GM13976 (cell line): ENCODE measurements at regions not wholly inside any gene's neighbourhood (a gene's known extent, or its start where the extent isn't known, plus 50 kb on each side); places are given as distances from the start of the nearest gene placed in this dataset.

Source experiments
- DNase-seq: peaks from one replicate; pipeline ENCODE4 v3.0.0; 2012; ENCODE audit warnings: low spot score
- in situ Hi-C: fragments of 300-500 bp; cut with MboI; formaldehyde crosslinking; loops from one replicate; pipeline ENCODE4 v1.12.0; 2022; ENCODE audit warnings: low sequenced_read_pairs, mixed read lengths, inconsistent platforms; ENCODE audit not compliant: unreplicated experiment
- TF ChIP-seq, protein P1 (sequence below): IDR thresholded peaks from 2 replicates; pipeline ENCODE4 v1.5.1; 2012; ENCODE audit warnings: borderline replicate concordance, mild to moderate bottlenecking; ENCODE audit not compliant: insufficient read depth; ENCODE audit errors: extremely low read depth, missing control alignments, control extremely low read depth

DNA sequence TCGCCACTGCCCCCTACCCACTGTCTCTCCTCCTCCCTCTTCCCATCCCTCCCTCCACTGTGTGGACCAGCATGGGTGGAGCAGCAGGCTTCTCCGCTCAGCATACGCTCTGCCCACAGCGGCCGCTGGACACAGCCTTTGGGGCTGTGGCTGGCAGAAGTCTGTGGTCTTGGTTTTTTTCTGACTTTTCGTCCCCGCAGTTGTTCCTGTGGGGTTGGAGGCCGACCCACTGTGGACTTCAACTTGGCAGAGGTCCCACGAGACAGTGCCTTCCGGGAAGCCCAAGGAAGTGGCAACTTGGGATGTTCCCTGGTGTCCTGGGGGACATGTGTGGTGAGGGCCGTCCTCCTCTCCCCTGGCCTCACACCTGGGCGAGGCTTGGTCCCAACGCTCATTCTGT is 162.5 kb upstream of the C1orf174 start:
- DNase-seq, result no peak
- in situ Hi-C loops, result no loop called here
- TF ChIP-seq, protein P1, sequence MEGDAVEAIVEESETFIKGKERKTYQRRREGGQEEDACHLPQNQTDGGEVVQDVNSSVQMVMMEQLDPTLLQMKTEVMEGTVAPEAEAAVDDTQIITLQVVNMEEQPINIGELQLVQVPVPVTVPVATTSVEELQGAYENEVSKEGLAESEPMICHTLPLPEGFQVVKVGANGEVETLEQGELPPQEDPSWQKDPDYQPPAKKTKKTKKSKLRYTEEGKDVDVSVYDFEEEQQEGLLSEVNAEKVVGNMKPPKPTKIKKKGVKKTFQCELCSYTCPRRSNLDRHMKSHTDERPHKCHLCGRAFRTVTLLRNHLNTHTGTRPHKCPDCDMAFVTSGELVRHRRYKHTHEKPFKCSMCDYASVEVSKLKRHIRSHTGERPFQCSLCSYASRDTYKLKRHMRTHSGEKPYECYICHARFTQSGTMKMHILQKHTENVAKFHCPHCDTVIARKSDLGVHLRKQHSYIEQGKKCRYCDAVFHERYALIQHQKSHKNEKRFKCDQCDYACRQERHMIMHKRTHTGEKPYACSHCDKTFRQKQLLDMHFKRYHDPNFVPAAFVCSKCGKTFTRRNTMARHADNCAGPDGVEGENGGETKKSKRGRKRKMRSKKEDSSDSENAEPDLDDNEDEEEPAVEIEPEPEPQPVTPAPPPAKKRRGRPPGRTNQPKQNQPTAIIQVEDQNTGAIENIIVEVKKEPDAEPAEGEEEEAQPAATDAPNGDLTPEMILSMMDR, result no peak

DNA sequence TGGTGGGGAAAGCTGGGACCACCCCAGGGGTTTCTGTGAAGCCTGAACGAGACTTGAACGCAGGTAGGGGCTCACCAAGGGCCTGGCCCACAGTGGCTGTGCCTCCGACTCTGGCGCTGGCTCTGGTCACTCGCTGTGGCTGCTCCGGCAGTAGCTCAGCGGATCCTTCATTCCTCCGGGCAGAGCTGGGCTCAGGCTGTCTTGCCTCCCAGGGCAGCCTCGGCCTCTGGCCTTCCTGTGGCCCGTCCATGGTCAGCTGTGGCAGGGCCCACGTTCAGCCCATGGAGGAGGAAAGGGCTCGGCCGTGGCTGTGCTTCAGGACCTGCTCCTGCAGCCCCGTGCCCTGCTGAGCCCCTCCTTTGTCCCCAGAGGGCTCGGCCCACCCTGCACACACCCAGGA is 162.9 kb upstream of the C1orf174 start:
- DNase-seq, result no peak
- in situ Hi-C loops, result no loop called here
- TF ChIP-seq, protein P1, result no peak

- TF ChIP-seq, protein P1, result no peak
- in situ Hi-C loops, result no loop called here
- no peak for DNase-seq
Measured at GRCh38 chr1:4063516-4063915, 163.4 kb upstream of the C1orf174 start.

DNA sequence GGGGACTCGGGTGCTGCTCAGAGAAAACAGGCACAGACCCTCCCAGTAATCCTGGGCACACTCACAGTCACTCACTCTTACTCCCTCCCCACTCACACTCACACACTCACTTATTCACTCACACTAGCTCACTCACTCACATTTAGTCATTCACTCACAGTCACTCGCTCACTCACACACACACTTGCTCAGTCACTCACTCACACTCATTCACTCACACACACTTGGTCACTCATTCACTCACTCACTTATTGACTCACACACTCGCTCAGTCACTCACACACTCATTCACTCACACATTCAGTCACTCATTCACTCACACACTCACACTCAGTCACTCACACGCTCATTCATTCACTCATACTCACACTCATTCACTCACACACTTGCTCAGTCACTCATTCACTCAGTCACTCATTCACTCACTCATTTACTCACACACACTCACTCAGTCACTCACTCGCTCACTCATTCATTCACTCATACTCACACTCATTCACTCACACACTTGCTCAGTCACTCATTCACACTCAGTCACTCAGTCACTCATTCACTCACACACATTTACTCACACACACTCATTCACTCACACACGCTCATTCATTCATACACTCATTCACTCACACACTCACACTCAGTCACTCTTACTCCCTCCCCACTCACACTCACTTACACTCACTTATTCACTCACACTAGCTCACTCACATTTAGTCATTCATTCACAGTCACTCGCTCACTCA is 164.2 kb upstream of the C1orf174 start:
- TF ChIP-seq, protein P1, result no peak
- no peak for DNase-seq
- in situ Hi-C loops, result no loop called here

DNA sequence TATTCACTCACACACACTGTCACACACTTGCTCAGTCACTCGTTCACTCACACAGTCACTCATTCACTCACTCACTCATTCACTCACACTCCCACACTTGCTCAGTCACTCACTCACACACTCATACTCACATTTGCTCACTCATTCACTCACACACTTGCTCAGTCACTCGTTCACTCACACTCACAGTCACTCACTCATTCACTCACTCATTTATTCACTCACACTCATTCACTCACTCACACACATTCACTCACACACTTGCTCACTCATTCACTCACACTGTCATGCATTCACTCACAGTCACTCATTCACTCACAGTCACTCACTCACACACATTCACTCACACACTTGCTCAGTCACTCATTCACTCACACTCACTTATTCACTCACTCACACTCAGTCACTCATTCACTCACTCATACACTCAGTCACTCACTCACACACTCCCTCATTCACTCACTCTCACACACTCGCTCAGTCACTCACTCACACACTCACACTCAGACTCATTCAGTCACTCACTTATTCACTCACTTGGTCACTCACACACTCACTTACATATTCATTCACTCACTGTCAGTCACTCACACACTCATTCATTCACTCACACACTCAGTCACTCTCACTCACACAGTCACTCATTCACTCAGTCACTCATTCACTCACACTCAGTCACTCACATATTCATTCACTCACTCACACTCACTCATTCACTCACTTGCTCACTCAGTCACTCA is 167.0 kb upstream of the C1orf174 start:
- TF ChIP-seq, protein P1, result no peak
- no peak for DNase-seq
- in situ Hi-C loops, result no loop called here

DNA sequence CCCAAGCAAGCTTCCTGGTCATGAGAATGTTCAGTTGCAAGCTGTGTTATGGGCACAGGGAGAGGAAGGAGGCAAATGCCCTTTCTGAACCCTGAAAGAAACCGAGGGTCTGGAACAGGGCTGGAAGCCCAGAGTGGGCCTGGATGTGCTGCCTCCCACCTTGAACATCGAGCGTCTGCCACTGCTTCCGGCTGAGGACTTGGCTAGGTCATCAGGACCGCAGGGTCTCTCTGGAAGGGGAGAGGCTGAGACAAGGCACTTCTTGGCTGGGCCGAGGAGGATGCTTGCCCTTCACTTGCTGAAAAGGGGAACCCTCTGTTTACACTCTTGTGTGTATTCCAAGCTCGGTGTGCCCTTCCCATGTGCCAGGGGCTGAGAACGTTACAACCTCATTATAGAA is 168.0 kb upstream of the C1orf174 start:
- no peak for DNase-seq
- in situ Hi-C loops, result no loop called here
- TF ChIP-seq, protein P1, result no peak
